GM20431 (cell line): ENCODE measurements at regions not wholly inside any gene's neighbourhood (a gene's known extent, or its start where the extent isn't known, plus 50 kb on each side); places are given as distances from the start of the nearest gene placed in this dataset.

Experiments
- in situ Hi-C: fragments of 300-500 bp; cut with MseI, MboI; formaldehyde crosslinking; loops from one replicate; pipeline ENCODE4 v1.15.0; 2020; ENCODE audit warnings: low sequenced_read_pairs; ENCODE audit not compliant: unreplicated experiment

DNA sequence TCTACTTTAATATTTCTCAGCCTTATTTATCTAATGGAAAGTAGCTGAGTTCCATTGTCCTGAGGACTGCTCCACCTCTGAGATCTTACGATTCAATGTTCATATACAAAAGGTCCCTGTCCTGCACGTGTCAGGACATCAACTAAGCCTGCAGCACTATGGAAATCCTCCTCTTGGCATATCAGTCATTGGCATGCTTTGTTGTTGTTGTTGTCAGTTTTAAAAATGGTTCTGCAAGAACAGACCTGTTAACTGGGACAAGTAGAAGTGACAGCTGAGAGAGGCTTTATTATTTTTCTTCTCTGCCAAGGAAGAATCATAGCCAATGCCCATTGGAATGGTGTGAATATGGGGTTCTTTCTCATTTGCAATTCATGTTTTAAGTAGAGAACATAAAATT lies 450.1 kb upstream of the PKDCC start:
- in situ Hi-C loops = no loop called here

DNA sequence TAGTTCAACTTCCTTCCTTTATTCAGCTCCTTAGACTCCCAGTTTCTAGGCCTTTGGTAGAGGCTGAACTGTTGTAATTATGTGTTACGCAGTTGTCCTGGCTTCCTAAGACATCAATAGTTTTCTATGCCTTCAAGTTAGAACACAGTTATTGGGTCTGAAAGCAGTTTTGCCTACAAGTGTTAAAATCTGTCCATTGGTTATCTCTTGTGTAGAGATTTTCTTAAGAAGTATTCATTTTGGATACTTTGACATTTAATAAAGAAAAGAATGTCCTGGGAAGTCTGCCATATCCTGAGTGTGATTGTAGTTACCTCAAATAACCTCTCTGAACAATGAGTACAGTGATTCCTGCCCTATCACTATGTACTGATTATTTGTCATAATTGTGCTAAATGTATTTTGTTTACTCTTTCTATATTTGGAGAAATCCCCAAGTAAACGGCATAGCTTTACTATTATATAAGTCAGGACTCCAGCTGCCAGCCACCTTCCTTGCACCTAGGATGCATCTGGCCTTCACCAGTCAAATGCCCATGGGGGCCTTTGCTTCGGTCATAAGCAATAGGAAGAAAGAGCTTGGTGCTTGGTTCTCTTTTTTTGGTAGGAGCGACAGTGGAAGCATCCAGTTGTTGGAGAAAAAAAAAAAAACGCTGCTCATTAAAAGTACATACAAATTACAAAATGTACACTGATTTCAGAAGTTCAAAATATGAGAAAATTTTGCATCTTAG lies 449.5 kb upstream of the PKDCC start:
- in situ Hi-C loops = no loop called here

DNA sequence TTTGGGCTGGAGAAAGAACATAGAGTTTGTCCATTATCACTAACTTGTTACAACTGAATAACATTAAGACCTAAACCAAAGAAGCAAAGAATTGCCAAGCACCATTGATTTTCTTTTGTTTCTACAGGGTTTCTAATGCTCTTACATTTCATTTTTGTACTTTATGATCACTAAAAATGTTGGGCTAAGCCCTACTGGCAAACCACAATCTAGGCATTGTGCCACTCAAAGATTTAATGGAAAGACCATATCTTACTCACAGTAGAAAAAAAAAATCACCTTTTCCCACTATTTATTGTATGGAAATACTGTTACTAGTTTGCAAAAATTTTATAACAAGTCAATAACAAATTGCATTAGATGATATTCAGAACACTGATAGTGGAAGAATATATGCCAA lies 447.4 kb upstream of the PKDCC start:
- in situ Hi-C loops = no loop called here

DNA sequence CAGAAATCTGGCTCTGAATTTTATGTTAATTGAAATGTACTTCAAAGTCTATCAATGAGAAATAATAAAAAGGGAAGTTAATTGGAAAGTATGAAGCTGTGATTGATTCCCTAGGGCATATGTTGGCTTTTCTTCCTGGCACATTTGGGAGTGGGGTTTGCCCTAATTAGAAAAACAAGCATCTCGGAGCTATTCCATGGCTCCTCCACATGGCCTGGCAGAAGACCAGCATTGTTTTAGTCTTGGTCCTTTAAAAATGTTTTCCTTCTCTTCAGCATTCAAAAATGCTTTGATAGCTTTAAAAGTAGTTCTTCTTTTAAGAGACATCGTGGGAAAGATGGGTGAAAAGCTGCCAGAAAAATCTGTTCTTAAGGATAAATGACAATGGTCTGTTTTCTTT lies 445.5 kb upstream of the PKDCC start:
- in situ Hi-C loops = no loop called here

DNA sequence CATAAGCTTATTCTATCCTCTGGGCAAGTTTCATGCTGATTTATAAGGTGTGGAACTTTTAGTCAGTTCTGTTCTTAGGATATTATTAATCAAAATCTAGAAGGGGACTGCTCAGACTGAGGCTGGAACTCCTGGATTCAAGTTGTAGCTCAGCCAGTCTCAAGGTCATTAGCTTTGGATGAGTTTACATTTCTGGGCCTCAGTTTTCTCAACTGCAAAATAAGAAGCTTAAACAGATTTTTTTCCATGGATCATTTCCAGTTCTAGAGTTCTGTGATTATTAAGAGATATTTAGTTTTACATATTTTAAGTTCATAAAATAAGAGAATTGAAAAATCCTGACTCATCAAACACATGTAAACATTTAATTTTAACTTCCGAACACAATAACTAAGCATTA lies 442.5 kb upstream of the PKDCC start:
- in situ Hi-C loops = no loop called here

DNA sequence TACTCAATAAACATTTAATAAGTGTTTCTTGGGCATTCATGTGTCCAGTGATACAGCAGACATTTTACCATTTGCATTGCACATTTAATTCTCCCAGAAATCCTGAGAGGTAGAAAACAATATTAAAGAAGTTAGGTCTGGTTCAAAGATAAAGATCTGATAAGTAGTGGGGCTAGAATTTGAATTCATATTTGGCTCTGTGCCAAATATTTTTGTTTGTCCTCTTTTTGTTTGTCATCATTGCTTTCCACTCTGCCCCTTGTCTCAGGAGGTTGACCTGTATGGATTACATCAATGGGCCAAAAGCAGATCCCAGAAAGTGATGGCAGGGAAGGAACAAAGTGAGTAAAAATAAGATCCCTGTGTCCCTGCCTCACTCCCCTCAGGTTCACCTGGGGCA lies 441.9 kb upstream of the PKDCC start:
- in situ Hi-C loops = no loop called here

DNA sequence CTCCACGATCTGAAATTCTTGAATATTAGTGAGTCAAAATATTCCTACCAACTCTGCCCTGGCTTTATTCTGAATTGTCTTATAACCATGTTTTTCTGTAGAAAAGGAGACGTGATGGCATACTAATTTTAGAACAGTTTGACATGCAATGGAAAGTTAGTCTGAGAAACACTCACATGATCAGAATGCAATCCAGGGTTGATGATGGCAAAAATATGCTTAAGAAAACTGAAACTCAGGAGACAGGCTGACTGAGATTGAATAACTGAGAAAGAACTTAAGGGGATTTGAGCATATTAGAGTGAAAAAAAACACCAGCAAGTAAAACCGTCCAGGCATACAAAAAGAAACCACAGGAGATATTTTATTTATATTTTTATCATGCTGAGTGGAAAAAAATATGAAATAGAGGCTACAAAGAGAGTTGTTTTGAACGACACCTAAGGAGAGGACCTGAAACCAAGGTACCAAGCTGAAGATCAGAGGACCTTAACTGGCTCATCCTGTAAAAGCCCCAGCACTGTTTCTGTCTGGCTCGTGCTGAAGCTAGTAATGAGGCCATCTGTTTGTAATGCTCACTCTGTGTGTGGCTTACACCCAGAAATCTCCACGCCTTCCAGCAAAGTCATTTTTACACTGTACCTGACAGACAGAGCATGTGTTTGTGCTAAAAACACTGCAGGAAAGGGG lies 437.2 kb upstream of the PKDCC start:
- in situ Hi-C loops = no loop called here

DNA sequence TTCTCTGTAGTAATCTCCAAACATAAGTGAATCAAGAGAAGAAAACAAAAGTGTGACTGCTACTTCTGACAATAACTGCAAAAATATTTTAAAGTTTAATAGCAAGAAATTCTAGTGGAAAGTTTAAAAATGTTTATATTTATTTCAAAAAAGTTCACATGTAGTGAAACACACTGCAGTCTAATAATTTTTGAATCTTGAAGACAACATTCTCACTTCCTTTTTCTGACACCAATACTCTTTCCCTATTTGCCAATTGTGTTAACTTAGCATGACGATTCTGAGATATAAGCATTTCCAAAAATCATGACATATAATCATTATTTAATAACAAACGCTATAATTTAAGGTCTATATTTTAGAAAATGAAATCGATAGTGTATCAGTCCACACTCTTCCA lies 429.1 kb upstream of the PKDCC start:
- in situ Hi-C loops = no loop called here

DNA sequence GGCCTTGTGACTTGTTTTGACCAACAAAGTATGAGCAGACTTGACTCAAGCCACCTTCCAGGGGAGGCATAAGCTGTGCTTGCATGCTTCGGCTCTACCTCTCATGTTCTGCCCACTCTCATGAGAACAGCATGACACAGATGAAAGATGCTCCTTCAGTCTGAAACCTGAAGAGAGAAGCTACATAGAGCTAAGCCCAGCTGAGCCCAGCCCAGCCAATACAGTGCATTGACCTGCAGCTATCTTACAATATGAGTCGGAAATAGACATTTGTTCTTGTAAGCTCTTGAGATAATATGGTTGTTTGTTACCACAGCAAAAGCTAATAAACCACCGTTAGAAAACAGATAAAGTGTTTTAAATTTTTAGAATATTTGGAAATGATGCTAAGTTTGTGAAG lies 426.7 kb upstream of the PKDCC start:
- in situ Hi-C loops = no loop called here

DNA sequence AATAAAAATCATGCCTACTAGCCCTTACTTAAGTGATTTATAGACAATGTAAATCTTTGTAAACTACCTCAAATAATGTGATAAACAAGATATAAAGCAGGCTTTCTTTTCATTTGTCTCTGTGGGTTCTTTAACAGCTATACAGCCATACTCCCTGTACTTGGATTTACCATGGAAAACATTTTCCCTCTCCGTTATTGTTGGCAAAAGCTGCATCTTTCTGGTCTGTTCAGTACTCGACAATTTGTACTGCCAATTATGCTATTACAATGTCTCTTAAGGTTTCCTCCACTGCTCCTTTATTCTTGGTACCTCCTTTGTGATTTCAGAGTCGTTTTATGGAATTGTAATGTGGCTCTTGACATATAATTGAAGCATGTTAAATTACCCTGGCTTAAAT lies 426.3 kb upstream of the PKDCC start:
- in situ Hi-C loops = no loop called here

DNA sequence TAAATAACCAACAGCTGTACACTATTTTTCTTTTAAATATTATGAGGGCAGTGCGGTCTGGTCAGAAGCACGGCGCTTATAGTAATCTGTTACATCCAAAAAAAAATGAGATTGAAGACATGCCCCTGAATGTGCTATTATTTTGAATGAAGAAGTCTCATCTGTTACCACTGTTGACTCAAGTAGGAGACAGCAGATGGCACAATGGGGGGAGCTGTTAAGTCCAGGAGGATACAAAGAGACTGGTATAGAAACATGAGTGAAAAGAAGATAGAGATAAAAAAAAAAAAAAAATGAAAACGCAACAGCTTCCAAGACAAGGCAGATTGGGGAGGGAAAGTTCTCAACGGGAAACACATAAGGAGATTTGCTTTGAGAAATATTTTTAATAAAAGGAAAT lies 425.5 kb upstream of the PKDCC start:
- in situ Hi-C loops = no loop called here

DNA sequence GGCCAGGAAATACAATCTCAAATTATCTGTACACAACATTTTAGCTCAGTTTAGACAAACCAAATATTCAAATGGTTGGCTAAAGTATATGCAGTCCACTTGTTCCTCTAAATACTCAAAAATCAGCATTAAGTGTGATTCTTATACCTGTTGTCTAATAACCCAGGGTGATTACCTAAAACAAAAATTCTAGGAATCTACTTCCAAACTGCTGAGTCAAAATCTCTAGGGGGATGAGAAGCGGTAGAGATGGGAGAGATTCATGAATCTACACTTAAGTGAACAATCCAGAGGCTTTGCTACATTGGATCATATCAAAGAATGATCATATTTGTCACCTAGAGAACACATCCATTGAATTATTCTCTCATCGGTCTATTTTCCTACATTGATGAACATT lies 420.9 kb upstream of the PKDCC start:
- in situ Hi-C loops = no loop called here

DNA sequence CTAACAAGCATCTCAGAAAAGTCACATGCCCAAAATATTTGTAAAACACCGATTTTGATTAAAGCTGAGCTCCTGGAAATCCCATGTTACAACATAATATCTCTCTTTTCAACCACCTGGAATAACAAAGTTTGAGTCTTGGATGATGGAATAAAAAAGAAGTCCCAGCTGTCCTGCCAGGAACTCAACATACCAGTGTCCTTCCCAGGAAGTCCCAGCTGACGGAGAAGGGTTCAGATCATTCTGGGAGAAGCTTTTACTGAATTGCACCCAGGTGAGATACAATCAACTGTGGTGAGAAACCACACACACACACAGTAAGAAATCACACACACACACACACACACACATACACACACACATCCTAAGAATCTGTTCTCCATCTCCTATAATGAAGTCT lies 413.1 kb upstream of the PKDCC start:
- in situ Hi-C loops = no loop called here

DNA sequence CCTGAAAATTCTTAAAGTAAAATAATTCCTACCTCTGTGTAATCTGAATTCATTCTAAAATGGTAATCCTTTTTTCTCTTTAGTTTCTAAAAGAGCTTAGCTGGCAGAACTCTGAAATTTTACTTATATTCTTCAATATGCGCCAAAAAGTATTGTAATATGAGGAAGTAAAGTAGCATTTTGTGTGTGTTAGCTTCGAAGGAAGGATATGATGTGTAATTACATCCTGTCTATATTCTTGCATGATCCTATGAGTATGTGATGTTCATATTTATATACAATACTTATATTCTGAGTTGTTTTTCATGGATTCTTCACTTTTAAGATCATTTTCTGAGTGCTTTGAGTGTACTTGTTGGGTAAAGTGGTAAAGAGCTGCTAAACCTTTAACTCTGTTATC lies 402.9 kb upstream of the PKDCC start:
- in situ Hi-C loops = no loop called here

DNA sequence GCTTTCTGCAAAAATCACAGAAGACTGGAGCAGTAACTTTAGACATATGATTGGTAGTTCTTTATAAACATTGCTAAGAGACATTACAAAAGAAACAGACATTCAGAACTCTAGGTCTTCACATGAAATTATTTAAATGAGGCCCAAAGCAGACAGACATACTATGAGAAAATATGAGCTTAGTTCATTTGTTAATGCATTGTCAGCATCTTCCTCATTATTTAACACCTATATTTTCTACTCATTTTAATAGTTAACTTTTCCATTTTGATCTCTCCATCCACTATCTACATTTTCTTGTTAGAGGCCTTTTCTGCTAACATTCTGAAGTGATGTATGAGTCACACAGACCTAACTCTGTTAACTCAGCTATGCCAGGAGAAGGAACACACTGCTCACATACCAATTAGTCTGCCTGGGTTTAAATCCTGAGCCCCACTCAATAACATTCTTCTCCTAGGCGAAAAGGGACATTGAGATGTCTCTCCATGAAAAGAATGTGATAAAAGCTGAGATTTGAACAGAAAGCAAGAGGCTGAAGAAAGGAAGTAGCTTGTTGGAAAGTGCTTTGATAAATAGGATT lies 400.3 kb upstream of the PKDCC start:
- in situ Hi-C loops = no loop called here

DNA sequence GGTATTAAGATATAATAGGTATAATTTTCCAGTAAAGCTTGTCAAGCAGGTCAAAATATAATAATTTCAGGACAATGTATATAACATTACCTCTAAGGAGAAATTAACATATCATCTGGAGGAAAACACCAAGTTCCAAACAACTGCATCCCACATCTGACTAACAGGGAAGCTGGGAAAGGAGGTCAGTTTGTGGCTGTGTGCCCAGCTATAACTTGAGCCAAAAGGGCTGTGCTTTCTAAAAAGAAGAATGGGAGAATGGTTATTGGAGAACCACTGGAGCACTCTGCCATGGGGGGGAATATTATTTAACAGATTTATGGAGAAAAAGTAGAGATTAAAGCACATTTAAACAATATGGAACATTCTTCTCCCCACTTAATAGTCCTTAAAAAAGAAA lies 390.6 kb upstream of the PKDCC start:
- in situ Hi-C loops = no loop called here

DNA sequence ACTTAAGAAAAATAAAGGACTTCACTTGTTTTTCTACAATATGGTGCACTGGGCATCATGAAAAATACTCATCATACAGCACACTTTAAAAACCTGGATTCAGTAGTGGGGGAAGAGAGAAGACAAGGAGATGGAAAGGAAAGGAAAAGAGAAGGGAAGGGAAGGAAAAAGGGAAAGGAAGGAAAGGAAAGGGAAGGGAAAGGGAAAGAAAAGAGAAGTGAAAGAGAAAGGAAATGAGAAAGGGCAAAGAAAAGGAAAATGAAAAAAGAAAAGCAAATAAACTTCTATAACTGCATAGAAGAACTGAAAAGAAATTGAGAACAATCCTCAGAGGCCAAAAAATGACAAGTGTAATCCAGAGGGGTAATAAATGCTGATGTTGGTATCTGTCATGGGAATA lies 388.1 kb upstream of the PKDCC start:
- in situ Hi-C loops = no loop called here

DNA sequence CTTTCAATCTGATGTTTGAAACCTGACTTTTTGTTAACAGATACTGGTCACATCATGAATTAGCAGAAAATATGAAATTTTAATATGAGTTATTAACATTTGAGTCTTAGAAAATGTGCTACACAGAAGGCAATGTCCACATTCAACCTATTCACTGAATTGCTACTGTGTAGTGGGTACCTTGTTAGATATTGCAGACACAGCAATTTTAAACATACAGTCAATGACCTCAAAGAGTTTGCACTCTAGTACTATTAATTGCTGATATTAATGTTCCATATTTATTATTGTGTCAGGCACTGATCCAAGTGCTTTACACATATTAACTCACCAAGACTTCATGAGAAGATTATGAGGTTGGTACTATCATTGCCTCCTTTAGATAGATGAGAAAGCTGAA lies 385.4 kb upstream of the PKDCC start:
- in situ Hi-C loops = no loop called here

DNA sequence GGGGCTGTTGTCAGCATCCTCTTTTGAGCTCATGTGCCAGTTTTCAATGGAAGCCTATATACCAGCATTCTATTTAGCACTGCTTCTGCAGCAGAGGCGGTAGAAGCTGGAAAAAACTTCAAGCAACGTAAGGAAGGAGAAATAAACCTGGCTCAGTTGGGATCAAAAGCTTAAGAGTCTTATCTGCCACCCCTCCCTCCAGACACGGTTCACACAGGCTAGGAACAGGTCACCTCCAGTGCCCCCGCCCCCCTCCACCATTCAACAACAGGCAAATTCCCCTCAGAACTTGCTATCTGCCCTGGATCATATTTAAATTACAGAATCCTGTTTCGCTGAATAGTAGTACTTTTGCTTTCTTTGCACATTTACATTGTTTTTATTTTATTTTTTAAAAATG lies 384.8 kb upstream of the PKDCC start:
- in situ Hi-C loops = no loop called here

DNA sequence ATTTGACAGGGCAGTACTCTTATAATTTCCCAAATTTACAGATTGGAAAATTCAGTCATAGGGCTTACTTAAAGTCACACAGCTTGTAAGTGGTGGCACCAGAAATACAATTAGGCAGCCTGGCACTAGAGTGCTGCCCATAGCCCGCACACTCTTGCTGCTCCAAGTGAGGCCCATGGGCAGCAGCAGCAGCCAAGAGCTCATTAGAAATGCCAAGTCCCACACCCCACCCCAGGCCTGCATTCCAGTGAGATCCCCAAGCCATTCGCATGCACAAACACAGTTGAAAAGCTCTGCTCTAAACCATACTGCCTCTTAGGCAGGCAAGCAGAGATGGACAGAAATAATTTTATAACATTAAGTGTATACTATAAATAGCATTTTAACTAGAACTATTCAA lies 379.3 kb upstream of the PKDCC start:
- in situ Hi-C loops = no loop called here

DNA sequence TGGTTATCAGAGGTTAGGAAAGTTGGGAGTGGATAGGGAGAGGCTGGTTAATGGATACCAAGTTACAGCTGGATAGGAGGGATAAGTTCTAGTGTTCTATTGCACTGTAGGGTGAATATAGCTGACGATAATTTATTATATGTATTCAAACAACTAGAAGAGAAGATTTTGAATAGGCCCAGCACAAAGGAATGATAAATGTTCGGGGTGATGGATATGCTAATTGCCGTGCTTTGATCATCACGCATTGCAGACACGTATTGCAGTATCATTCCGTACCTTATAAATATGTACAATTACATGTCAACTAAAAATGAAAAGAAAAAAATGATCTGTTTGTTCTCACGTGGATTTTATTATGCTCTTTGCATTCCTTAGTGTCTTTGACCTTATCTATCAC lies 369.2 kb upstream of the PKDCC start:
- in situ Hi-C loops = no loop called here

DNA sequence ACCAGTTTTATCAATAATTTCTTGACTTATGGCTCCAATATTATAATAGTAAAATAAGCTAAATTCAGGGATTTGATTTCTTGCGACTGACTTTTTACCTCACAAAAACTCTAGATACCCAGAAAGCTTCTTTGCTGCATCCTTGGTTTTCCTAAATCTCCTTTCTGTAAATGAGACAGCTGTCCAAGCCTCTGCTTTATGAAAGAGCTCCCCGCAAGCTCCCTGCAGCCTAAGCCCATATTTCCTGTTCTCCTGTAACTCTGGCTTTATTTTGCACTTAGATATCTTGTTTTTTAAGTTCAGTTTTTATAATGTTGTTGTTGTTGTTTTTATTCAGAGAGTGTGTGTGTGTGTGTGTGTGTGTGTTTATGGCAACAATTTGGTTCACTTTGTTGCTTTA lies 361.7 kb upstream of the PKDCC start:
- in situ Hi-C loops = no loop called here
